OCI-M1 (cell line): ENCODE measurements at regions not wholly inside any gene's neighbourhood (a gene's known extent, or its start where the extent isn't known, plus 50 kb on each side); places are given as distances from the start of the nearest gene placed in this dataset.
"Not testable (repeated sequence)": the region's sequence is repeated elsewhere in the genome, so short reads cannot be mapped to it uniquely, and the experiment has no call there.

Experiments used
- DNase-seq: peaks from one replicate; lab custom pipeline; 2025; lab: John Stamatoyannopoulos, UW

DNA sequence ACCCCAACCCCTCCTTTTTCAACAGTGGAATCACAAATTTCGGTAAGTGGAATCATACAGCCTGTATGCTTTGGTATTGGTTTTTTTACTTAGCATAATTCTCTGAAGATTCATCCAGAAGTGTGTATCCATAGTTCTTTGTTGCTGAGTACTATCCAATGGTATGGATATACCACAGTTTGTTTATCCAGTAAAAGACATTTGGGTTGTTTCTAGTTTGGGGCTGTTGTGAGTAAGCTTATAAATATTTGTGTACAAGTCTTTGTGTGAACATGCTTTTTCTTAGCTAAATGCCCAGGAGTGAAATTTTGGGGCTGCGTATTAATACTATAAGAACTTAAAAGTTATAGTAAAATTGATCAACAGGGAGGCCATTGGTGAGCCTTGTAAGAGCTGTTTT is 57.5 kb upstream of the GC start:
- DNase-seq = no peak

DNA sequence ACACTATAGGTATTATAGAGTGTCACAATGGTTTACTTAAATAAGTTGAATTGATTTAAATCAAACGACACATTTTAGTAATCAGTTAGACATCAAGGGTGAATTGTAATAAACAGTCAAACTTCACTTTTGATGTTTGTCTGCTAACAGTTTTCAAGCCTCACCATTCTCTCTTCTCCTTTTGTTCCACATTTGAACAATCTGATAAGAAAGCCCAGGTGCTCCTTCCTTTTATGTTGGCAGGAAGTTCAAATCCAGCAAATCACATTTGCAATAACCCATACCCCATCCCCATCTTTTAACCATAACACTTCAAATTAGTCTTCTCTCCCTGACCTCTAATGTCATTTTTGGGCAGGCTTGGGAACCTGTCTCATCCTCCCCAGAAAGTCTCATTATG is 63.4 kb upstream of the GC start:
- no peak for DNase-seq

DNA sequence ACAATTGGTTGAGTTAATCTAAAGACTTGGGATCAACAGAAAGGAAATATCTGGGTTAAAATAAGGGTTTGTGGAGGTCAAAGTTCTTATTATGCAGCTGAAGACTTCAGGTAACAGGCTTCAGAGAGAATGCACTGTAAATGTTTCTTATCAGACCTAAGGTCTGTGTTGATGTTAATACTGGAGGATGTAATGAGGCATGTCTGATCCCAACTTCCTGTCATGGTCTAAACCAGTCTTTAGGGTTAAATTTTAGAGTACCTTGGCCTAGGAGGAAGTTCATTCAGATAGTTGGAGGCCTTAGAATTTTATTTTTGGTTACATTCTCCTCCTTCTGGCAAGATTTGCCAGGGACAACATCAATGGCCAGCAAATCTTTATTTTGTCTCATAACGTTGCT is 72.1 kb upstream of the GC start:
- peak; percentile 38 for DNase-seq

DNA sequence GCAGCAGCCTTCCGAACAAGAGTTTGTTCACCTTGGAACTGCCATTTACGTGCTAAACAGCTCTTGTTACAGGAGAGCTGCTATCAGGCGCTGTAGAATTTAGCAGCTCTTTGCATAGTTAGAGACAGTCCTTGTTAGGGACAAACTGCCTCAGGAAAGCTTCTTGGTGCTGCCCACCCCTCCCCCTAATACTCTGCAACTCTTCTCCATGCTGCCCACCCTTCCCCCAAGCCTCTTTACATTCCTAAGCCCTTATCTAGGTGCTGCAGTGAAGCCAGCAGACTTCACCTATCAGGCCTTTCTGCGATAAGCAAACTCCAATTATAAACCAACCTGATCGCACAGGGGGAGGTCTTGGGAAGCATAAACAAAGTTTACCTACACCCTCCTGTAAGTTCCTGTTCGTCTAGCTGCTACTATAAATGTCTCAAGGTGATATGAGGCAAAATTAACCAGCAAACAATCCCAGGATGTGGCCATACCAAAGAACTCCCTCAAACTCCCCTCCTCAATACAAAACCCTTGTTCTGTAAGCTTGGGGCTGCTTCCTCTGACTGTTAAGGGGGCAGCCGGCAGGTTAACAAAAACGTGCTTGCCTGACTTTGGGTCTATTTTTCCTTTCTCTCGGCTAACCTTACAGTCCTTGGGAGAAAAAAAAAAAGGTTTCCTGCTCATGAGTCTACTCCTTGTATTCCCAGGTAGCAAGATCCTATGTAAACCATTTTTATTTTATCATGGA is 74.0 kb upstream of the GC start:
- DNase-seq = peak; percentile 91

DNA sequence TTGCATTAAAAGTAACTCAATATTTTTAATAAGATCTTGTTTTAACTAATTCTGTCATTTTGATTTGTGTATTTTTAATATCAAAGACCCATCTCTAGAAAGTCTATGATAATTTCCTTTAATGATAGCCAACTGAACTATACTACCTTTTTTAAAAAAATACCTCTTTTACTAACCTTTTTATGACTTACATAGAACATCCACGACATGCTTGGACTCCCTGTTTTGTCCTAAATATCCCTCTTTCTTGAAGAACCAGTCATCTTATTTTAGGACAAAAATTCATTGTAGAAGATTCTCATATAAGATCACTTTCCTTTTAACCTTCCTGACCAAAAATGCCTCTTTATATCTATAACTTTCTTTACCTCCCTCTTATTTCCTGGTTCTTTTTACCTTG is 76.8 kb upstream of the GC start:
- DNase-seq = peak; percentile 74

DNA sequence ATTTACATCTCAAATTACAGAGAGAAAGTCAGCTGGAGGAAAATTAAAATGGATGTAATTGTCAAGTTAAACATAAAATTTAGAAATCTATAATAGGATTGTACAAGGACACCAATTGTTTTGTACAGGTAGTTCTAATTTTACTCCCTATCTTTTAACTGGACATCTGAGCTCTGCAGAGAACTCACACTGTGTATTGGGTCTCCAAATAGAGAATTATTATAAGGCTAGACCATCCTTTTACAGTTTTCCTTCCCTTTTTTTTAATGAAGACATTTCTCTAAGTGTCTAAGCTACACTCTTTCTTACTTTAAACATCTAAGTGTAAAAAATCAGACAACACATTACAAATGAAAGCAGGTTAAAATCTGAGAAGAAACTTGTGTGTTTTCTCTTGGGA is 78.4 kb upstream of the GC start:
- no peak for DNase-seq

DNA sequence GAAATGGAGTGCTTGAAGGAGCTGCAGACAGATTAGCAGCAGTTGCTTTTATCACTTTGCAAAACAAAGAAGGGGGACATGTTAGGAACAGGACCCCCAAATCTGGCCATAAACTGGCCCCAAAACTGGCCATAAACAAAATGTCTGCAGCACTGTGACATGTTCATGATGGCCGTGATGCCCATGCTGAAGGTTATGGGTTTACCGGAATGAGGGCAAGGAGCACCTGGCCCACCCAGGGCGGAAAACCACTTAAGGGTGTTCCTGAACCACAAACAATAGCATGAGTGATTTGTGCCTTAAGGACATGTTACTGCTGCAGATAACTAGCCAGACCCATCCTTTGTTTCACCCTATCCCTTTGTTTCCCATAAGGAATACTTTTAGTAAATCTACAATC is 79.6 kb upstream of the GC start:
- DNase-seq = no peak

DNA sequence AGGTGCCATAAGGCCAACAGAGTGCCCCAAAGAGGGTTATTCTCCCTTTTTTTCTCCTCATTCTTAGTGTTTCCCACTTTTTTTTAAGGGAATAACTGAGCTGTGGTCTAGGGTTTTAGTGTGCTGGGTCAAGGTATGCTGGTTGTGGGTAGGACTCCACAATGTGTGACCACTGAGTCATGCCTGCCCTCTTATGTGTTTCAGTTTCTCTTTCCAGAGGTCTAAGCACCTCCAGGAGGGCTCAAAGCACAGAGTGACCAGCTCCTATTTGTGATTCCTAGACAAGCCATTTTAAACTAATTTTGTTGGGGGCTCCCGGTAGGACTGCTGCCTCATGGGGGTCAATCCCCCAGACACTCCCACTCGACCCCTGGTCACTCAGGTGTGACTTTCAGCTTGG is 80.5 kb upstream of the GC start:
- DNase-seq = no peak

DNA sequence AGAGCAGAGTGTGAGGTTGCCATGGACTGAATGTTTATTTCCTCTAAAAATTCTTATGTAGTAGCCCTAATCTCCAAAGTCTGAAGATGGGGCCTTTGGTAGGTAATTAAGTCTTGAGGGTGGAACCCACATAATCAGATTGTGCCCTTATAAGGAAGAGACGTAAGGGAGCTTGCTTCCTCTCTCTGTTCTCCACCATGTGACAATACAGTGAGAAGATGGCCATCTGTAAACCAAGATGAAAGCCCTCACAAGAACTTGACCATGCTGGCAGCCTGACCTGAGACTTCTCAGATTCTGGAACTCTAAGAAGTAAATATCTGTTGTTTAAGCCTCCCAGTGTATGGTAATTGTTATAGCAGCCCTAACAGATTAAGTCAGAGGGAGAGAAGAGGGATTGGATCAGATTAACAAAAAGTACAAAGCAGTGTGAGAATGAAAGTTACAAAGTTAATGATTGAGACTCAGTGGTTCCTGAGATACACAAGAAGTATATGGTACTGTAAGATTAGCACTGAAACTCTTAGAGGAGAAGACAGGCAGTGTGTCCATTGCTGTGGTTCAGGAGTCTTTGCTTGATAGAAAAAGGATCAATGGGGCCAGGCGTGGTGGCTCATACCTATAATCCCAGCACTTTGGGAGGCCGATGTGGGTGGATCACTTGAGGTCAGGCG is 82.5 kb upstream of the GC start:
- DNase-seq = no peak

DNA sequence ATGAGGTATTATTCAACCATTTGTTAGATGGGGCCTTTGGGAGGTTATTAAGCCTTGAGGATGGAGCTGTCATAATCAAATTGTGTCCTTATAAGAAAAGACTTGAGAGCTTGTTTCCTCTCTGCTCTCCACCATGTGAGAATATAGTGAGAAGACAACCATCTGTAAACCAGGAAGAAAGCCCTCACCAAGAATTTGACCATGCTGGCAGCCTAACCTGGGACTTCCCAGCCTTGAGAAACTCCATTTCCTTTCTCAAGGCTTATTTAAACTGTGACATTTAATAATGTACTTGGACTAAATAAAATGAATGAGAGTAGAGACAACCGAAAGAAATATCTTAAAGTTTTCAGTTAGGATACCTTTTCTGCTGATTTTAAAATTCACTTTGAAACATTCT is 83.7 kb upstream of the GC start:
- DNase-seq = no peak

DNA sequence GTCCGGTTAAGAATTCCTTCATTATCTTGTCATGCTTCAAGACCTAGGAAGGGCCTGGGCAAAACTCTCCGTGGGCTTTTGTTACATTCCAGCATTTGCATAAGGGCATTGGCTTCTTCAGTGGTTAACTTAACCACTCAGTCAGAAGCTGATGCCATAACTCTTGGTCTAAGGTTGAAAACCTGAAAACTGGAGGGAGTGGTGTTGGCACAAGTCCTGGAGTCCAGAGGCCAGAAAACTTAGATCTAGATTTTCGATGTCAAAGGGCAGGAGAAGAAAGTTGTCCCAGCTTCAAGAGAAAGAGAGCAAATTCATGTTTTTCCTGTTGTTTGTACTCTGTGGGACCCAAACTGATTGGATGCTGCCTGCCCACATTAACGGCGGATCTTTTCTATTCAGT is 86.6 kb upstream of the GC start:
- DNase-seq = no peak

DNA sequence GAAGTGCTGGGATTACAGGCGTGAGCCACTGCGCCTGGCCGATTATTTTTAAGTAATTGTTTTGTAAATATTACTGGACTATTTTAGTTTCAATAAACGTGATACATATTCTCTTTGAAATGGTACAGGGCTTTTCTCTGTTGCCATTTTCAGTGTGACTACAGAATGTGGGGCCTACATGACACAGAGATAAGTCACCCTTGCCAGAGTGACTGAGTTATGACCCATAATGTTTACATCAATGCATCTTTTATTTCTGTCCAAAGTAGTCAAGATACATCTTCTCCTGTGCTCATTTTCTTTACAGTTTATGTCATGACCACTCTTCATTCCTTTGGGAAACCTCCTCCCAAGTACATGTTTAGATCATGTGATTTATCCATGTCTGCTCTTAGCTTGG is 88.3 kb upstream of the GC start:
- DNase-seq = no peak

DNA sequence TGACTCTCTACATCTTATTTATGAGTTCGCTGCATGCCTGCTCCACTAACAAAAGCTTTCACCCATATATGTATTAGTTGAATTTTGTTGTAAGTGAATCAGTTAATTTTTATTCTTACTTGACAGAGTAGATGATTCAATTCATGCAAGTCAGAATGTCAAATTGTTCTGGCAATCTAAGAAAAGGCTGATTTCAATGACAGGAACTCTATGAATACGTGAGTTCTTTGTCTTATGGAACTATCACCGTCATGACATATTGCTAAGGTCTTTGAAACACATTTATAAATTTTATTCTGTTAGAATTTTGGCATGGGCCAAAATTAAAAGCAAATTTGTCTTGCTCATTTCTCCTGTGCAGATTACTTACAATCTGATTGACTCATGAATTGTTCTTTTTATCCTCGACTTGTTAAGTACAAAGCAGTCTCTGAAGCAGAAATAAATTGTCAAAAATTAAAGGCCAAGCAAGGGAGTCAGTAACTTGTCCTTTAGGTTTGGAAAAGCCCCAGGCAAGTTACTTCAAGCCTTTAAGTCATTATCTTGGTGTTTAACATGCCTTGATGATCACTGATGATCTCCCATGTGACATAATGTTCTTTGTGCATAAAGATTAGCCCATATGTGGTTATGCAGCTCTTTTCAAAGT is 89.0 kb upstream of the GC start:
- no peak for DNase-seq

DNA sequence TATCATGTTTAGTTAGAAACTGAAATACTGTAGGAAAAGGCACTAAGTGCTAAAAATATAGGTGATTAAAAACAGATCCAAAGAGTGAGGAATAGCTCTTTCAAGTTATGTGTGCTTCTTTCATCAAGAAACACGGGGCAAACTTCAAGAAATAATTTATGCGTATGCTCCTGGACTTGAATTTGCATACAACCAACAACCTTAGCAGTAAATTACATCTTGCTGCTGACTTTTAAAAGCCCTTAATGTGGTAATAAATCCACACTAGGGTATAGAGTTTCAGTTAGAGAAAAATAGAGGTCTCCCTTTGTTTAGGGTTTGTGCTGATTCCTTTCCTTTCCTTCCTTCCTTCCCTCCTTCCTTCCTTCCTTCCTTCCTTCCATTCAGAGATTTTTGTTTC is 94.5 kb upstream of the GC start:
- no peak for DNase-seq

DNA sequence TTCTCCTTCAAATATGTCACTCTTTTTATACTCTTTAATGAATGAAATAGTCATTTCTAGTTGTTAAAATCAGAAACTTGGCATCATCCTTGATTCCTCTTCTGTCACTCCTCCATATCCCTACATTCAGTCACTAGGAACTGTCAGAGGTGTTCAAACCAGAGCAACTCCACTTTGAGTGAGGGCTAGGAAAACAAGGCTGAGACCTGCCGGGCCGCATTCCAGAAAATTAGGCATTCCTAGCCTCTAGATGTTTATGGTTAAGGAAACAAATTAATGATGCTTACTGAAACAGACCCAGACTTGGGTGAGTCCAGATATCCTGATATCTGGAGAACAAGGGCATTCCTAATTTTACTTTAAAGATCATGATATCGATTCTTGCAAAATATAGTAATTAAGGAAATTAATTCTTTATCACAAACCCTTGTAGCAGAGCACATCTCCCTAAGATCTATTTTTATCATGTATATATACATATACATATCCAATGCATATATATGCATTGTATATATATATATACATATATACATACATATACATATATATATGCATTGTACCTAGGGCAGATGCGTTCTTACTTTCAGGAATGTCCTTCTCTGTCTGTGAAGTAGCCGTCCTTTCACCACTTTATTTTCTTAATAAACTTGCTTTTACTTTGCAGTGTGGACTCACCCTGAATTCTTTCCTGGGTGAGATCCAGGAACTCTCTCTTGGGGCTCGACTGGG is 98.4 kb upstream of the GC start:
- DNase-seq = no peak

DNA sequence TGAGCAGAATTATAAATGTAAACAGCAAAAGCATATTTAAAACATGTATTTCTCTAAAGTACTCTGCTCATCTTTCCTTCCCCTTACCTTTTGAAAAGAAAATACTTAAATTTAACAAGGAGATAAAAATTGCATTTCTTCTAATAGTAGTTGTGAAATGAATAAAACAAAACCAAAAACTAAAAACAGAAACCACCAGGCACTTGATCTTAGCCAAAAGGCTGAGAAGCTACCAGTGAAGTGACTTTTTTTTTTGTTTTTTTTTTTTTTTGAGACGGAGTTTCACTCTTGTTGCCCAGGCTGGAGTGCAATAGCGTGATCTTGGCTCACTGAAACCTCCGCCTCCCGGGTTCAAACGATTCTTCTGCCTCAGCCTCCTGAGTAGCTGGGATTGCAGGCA is 116.5 kb upstream of the GC start:
- DNase-seq = not testable (repeated sequence)

DNA sequence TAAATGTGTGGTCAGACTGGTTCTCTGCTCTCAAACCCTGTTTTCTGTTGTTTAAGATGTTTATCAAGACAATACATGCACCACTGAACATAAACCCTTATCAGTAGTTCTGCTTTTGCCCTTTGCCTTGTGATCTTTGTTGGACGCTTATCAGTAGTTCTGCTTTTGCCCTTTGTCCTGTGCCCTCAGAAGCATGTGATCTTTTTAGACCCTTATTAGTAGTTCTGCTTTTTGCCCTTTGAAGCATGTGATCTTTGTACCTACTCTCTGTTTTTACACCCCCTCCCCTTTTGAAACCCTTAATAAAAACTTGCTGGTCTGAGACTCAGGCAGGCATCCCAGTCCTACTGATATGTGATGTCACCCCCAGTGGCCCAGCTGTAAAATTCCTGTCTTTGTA is 121.7 kb upstream of the GC start:
- peak; percentile 73 for DNase-seq

DNA sequence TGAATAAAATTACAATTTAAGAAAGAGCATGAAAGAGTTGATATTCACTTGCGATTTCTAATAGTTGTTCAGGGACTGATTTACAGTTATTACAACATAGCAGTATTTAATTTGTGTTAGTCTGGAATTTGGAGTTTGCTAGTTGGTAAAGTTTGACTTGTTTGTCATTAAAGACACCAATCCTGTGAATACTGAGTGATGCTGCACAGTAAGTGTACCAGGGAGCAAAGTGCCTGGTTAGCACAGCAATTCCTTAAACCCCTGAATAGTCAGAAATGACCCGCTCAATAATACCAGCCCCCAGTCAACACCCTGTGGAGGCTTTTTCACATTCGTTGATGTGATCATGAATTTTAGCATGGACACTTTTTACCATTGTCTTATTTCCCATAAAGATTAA is 122.2 kb upstream of the GC start:
- no peak for DNase-seq

DNA sequence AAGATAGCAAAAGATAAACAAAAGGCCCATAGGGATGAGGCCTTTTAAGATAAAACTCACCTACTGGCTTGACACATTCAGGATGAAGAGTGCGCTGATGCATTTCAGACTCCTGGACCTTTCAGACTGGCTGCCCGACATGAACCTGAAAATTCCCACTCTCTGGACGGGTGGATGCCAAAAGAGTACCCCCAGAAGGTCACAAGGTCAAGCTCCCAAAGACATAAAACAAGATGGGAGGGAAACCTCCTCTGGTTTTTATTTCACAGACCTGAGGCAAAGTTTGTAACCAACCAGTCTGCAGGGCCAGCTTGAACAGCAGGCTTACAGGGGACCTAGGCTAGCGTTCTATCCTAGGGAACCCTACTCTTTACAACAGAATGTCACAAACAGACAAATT is 123.2 kb upstream of the GC start:
- DNase-seq = no peak

DNA sequence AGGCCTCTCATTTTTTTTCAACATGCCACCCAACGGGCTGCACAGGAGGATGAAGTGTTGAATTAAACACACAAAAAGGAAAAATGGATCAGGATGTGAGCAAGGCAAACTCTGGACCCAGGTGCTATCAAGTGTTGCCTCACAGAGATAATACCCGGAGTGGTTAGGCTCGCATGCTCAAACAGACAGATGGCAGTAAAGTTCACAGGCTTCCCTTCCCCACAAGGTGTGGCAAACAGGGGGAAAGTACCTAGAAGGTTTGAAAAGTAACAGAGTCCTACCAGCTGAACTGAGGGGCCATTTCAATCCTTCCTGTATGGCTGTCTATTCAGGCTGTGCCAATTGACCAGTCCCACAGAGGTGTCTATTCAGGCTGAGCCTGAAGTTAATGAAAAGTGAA is 123.9 kb upstream of the GC start:
- DNase-seq = no peak

DNA sequence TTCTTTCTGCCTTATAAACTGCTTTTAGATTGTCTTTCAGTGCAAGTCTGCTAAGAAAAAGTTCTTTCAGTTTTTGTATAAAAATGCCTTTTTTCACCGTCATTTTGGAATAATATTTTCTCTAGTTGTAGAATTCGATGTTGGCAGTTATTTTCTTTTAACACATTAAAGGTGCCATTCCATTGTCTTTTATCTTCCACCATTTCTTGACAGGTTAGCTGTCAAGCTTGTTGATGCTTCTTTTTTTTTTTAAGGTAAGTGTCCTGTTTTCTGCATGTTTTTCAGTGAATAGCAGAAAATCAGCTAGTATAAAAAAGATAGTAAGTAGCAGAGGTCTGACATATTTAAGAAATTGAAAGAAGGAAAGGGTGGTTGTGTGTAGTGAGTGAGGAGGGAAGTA is 118.5 kb upstream of the NPFFR2 start:
- DNase-seq = no peak

DNA sequence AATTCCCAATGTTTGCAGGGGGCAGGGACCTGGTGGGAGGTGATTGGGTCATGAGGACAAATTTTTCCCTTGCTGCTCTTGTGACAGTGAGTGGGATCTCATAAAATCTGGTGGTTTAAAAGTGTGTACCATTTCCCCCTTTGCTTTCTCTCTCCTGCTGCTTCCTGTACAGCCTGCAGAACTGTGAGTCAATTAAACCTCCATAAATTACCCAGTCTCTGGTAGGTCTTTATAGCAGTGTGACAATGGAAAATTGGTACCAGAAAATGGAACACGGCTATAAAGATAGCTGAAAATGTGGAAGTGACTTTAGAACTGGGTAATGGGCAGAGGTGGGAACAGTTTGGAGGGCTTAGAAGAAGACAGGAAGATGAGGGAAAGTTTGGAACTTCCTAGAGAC is 108.7 kb upstream of the NPFFR2 start:
- DNase-seq = no peak

DNA sequence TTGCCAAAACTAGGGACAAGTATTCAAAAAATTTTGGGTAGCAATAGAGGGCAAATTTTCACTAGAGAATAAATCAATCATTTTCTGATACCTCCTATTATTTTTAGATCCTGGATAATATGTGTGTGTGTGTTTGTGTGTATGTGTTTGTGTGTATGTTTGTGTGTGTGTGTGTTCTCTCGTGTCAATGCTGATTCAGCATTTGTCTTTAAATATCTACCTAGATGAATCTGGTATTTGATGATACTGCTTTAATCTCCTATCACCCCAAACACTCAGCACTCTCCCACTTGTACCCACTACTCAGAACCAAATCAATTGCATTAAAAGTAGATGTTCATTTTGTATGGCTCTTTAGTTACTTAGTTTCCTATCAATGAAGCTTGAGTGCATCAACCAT is 101.3 kb upstream of the NPFFR2 start:
- no peak for DNase-seq
